ENCODE measurements at regions not wholly inside any gene's neighbourhood (a gene's known extent, or its start where the extent isn't known, plus 50 kb on each side); places are given as distances from the start of the nearest gene placed in this dataset.

GRCh38 chr2:82790206-82791021 lies 1668.7 kb downstream of the SUCLG1 start:
- Histone ChIP-seq H3K36me3 (ENCODE audit: insufficient read depth, low read length) (no peaks in the 10 kb centered on the region), H3K27ac (ENCODE audit: low read length) (no peak overlapping the region), H3K27me3 (ENCODE audit: insufficient read depth, low read length, poor library complexity) (no peaks in the 10 kb centered on the region), H3K9me3 (ENCODE audit: insufficient read depth, low read length, severe bottlenecking) (no peaks in the 10 kb centered on the region), H3K4me3 (ENCODE audit: low read depth in 1 of 2, low read length in 2 of 2) (no peak overlapping the region), H3K79me2 (ENCODE audit: insufficient read depth, low read length) (no peaks in the 10 kb centered on the region), H3K4me1 (ENCODE audit: insufficient read depth, low read length) (no peaks in the 10 kb centered on the region), H3K4me2 (ENCODE audit: insufficient read depth, low read length) (no peak overlapping the region), H2AFZ (ENCODE audit: low read depth, low read length) (no peak overlapping the region), H3K9ac (ENCODE audit: low read depth, low read length) (no peak overlapping the region), H4K20me1 (ENCODE audit: insufficient read depth, low read length) (no peaks in the 10 kb centered on the region)
- ATAC-seq (ENCODE audit: insufficient read depth, low read depth): no peak
- DNase-seq: no peak
- TF ChIP-seq CTCF (IDR thresholded peaks at IDR 0.05; ENCODE audit: borderline replicate concordance, extremely low read depth, low read length, poor library complexity, severe bottlenecking) (no peak), EZH2 (IDR thresholded peaks at IDR 0.05; ENCODE audit: borderline replicate concordance, low read depth, low read length, severe bottlenecking) (no peak)

GRCh38 chr2:82789851-82790205 lies 1669.3 kb downstream of the SUCLG1 start:
- no peaks in the 10 kb centered on the region for H3K79me2 ChIP-seq (ENCODE audit: insufficient read depth, low read length)
- no peak overlapping the region for H2AFZ ChIP-seq (ENCODE audit: low read depth, low read length)
- H3K9ac ChIP-seq (ENCODE audit: low read depth, low read length): no peak overlapping the region
- no peak overlapping the region for H3K4me2 ChIP-seq (ENCODE audit: insufficient read depth, low read length)
- H3K4me3 ChIP-seq (ENCODE audit: low read depth in 1 of 2, low read length in 2 of 2): no peak overlapping the region
- no peak overlapping the region for H3K27ac ChIP-seq (ENCODE audit: low read length)
- no peak for ATAC-seq (ENCODE audit: insufficient read depth, low read depth)
- H3K4me1 ChIP-seq (ENCODE audit: insufficient read depth, low read length): no peaks in the 10 kb centered on the region
- H3K36me3 ChIP-seq (ENCODE audit: insufficient read depth, low read length): no peaks in the 10 kb centered on the region
- no peaks in the 10 kb centered on the region for H3K27me3 ChIP-seq (ENCODE audit: insufficient read depth, low read length, poor library complexity)
- DNase-seq: no peak
- H4K20me1 ChIP-seq (ENCODE audit: insufficient read depth, low read length): no peaks in the 10 kb centered on the region
- TF ChIP-seq CTCF (IDR thresholded peaks at IDR 0.05; ENCODE audit: borderline replicate concordance, extremely low read depth, low read length, poor library complexity, severe bottlenecking): no peak
- no peak for TF ChIP-seq EZH2 (IDR thresholded peaks at IDR 0.05; ENCODE audit: borderline replicate concordance, low read depth, low read length, severe bottlenecking)
- H3K9me3 ChIP-seq (ENCODE audit: insufficient read depth, low read length, severe bottlenecking): no peaks in the 10 kb centered on the region

GRCh38 chr2:82781176-82781915 lies 1677.7 kb downstream of the SUCLG1 start:
- Histone ChIP-seq H3K4me2 (ENCODE audit: insufficient read depth, low read length) (no peak overlapping the region), H2AFZ (ENCODE audit: low read depth, low read length) (no peak overlapping the region), H3K79me2 (ENCODE audit: insufficient read depth, low read length) (no peaks in the 10 kb centered on the region), H3K4me1 (ENCODE audit: insufficient read depth, low read length) (no peaks in the 10 kb centered on the region), H3K27me3 (ENCODE audit: insufficient read depth, low read length, poor library complexity) (no peaks in the 10 kb centered on the region), H4K20me1 (ENCODE audit: insufficient read depth, low read length) (no peaks in the 10 kb centered on the region), H3K36me3 (ENCODE audit: insufficient read depth, low read length) (no peaks in the 10 kb centered on the region), H3K9ac (ENCODE audit: low read depth, low read length) (no peak overlapping the region), H3K27ac (ENCODE audit: low read length) (no peak overlapping the region), H3K4me3 (ENCODE audit: low read depth in 1 of 2, low read length in 2 of 2) (no peak overlapping the region), H3K9me3 (ENCODE audit: insufficient read depth, low read length, severe bottlenecking) (no peaks in the 10 kb centered on the region)
- DNase-seq: no peak
- ATAC-seq (ENCODE audit: insufficient read depth, low read depth): no peak
- TF ChIP-seq CTCF (IDR thresholded peaks at IDR 0.05; ENCODE audit: borderline replicate concordance, extremely low read depth, low read length, poor library complexity, severe bottlenecking) (no peak), EZH2 (IDR thresholded peaks at IDR 0.05; ENCODE audit: borderline replicate concordance, low read depth, low read length, severe bottlenecking) (no peak)
